SIG-M5 treated with dmso at 0.1 percent for 504 hours (cell line): ENCODE measurements at regions not wholly inside any gene's neighbourhood (a gene's known extent, or its start where the extent isn't known, plus 50 kb on each side); places are given as distances from the start of the nearest gene placed in this dataset.
"Not testable (repeated sequence)": the region's sequence is repeated elsewhere in the genome, so short reads cannot be mapped to it uniquely, and the experiment has no call there.

Experiments
- DNase-seq: peaks from one replicate; lab custom pipeline; 2025; ENCODE audit not compliant: unreplicated experiment; lab: John Stamatoyannopoulos, UW

- DNase-seq, result peak; percentile 52
These were observed 178.2 kb upstream of the TMEM45B start for GRCh38 chr11:129637473-129637872.

- no peak for DNase-seq
These were observed 177.5 kb upstream of the TMEM45B start for GRCh38 chr11:129637983-129638776.

- peak; percentile 52 for DNase-seq
These were observed 176.3 kb upstream of the TMEM45B start for GRCh38 chr11:129639300-129639699.

- DNase-seq, result no peak
These were observed 175.0 kb upstream of the TMEM45B start for GRCh38 chr11:129640671-129641070.

GRCh38 chr11:129643031-129643721 is 172.5 kb upstream of the TMEM45B start:
- DNase-seq, result peak; percentile 97

GRCh38 chr11:129644326-129644725 is 171.3 kb upstream of the TMEM45B start:
- peak; percentile 63 for DNase-seq

GRCh38 chr11:129645943-129646342 is 169.7 kb upstream of the TMEM45B start:
- DNase-seq, result no peak

GRCh38 chr11:129650044-129650443 is 165.6 kb upstream of the TMEM45B start:
- DNase-seq, result not testable (repeated sequence)

- no peak for DNase-seq
These were observed 162.8 kb upstream of the TMEM45B start for GRCh38 chr11:129652835-129653234.

- DNase-seq, result no peak
These were observed 160.3 kb upstream of the TMEM45B start for GRCh38 chr11:129655247-129655832.

- DNase-seq, result no peak
These were observed 157.7 kb upstream of the TMEM45B start for GRCh38 chr11:129657866-129658525.

- no peak for DNase-seq
These were observed 157.2 kb upstream of the TMEM45B start for GRCh38 chr11:129658526-129658867.

- no peak for DNase-seq
These were observed 134.7 kb upstream of the TMEM45B start for GRCh38 chr11:129680907-129681306.

GRCh38 chr11:129681344-129682114 is 134.1 kb upstream of the TMEM45B start:
- no peak for DNase-seq

GRCh38 chr11:129686269-129686668 is 129.4 kb upstream of the TMEM45B start:
- no peak for DNase-seq

- DNase-seq, result no peak
These were observed 124.5 kb upstream of the TMEM45B start for GRCh38 chr11:129691142-129691541.

- no peak for DNase-seq
These were observed 121.1 kb upstream of the TMEM45B start for GRCh38 chr11:129694538-129694937.

GRCh38 chr11:129694966-129695365 is 120.7 kb upstream of the TMEM45B start:
- no peak for DNase-seq

GRCh38 chr11:129695571-129696308 is 119.9 kb upstream of the TMEM45B start:
- DNase-seq, result peak; percentile 50

- DNase-seq, result no peak
These were observed 119.2 kb upstream of the TMEM45B start for GRCh38 chr11:129696309-129696989.
